GM19238 (cell line): ENCODE measurements at regions not wholly inside any gene's neighbourhood (a gene's known extent, or its start where the extent isn't known, plus 50 kb on each side); places are given as distances from the start of the nearest gene placed in this dataset.
"Not testable (repeated sequence)": the region's sequence is repeated elsewhere in the genome, so short reads cannot be mapped to it uniquely, and the experiment has no call there.

Experiments used
- DNase-seq: peaks from one replicate; pipeline ENCODE4 v3.0.0; 2011; ENCODE audit warnings: low spot score; ENCODE audit not compliant: insufficient read length

- DNase-seq, result no peak
Measured at GRCh38 chr5:105134328-105134727, 1571.7 kb upstream of the NUDT12 start.

GRCh38 chr5:105133087-105133486 is 1570.5 kb upstream of the NUDT12 start:
- DNase-seq, result no peak

GRCh38 chr5:105132581-105132980 is 1570.0 kb upstream of the NUDT12 start:
- DNase-seq, result no peak

DNA sequence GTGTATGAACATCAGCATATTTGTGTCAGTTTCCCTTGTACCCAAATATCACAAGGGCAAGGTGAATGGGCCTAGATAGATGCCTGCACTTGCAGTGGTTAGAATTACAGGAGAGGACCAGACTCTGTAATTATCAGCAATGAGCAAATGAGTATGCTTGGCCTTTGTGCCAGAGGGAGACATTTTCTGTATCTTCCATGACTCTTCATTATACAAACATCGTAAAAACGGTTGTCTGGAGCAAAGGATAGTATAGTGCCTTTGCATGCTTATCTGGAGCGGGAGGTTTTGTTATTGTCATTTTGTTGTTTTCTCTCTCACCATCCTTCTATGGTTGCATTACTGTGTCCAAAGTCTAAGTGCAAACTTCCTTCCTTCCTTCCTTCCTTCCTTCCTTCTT is 1568.5 kb upstream of the NUDT12 start:
- no peak for DNase-seq

DNA sequence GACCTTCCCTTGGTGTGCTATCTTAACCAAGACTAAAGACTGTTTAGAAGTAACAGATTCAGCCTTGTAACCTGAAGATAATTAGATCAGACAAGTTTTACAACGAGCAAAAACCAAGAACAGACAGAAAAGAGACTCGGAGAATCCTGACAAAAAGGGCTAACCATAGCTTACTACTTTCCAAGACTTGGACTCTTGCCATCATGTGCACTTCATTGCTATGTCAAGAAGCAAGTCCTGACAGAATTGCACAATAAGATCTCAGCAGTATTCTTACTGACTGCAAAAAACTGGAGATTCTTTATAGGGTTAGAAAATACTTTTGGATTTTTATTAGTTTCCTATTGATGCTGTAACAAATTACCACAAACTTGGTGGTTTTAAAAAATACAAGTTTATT is 1539.0 kb upstream of the NUDT12 start:
- DNase-seq, result no peak

DNA sequence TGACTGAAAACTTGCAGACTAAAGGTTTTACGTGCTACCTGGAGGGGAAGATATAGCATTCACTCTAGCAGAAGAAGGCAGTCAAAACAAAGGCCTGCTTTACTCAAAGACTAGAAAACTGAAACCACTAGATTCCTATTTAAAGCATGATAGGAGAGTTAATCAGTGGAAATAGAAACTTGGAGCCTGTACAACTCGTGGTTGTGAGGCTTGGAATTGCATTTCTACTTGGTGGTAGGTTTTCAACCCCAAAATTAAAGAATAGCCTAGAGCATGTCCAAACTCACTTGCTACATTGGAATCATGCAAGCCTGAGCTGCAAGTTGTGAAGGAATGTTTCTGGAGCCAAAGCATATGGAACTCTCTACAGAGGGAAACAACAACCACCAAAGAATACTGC is 1526.4 kb upstream of the NUDT12 start:
- no peak for DNase-seq

- no peak for DNase-seq
Measured at GRCh38 chr5:105088102-105088501, 1525.5 kb upstream of the NUDT12 start.

GRCh38 chr5:105057893-105058292 is 1495.3 kb upstream of the NUDT12 start:
- DNase-seq, result no peak

GRCh38 chr5:105057001-105057436 is 1494.4 kb upstream of the NUDT12 start:
- no peak for DNase-seq

DNA sequence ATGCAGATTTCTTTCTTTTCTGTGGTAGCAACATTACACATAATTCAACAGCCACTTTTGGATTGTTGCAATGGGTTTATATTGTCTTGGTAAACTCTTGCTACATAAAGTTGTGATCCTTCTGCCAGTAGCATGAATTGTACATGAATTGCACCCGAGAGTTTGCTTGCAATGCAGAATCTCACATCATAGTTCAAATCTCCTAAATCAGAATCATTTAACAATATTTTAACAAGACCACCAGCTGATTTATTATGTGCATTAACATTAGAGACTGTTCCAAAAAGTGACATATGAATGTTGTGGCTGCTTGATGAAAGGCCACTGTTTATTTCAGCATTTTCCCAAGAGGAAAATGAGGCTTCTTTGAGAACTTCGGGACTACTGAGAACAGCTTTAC is 1491.8 kb upstream of the NUDT12 start:
- no peak for DNase-seq

- DNase-seq, result no peak
Measured at GRCh38 chr5:105042623-105043022, 1480.0 kb upstream of the NUDT12 start.

- not testable (repeated sequence) for DNase-seq
Measured at GRCh38 chr5:105036814-105037213, 1474.2 kb upstream of the NUDT12 start.

DNA sequence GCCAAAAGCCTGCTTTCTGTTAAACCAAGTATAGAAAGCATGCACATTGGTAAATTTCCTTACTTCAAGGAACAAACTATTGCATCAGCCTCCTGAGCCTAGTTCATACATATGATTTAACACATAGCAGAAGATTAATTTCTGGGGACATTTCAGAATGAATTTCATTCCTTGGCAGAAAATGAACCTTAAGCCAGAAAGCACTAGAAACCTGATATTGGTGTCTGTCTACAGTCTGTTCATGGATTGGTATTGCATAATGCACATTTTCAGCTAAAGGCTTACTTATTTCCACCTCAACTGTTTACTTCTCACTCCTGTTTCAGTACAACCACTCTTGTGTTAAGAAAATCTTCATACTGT is 1471.8 kb upstream of the NUDT12 start:
- no peak for DNase-seq

DNA sequence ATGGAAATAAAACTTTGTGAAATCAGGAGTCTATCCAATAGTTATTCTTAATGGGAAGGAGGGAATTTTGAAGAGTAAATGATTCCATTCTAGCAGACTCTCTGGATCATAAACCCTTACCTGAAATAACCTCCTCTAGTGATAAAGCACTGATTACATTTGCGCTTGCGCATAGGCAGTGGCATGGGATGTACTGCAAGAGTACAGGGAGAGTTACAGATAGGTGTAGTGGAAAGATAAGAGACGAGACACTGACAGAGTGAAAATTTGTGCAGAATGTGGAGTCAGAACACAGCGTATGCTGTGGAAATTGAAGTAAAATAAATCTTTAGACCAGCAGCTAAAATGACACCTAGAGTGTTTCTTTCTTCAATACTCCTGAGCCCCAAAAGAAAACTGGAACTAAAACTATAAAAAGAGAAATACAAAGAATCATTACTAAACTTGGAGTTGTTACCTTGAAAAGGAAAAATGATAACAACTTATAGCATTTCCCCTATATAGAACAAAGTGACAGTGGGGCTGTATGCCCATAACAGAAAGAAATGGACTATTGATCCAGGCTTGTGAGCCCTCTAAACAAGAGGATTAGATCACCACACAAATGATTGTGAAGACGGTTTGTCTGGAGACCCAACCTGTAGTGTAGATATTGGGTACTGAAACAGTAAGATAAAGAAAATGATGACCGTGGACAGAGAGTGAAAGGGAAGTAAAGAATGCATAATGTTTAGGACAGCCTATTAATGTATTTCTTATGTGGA is 1471.2 kb upstream of the NUDT12 start:
- DNase-seq, result no peak

GRCh38 chr5:105032917-105033316 is 1470.3 kb upstream of the NUDT12 start:
- no peak for DNase-seq

GRCh38 chr5:105030153-105030552 is 1467.6 kb upstream of the NUDT12 start:
- no peak for DNase-seq

DNA sequence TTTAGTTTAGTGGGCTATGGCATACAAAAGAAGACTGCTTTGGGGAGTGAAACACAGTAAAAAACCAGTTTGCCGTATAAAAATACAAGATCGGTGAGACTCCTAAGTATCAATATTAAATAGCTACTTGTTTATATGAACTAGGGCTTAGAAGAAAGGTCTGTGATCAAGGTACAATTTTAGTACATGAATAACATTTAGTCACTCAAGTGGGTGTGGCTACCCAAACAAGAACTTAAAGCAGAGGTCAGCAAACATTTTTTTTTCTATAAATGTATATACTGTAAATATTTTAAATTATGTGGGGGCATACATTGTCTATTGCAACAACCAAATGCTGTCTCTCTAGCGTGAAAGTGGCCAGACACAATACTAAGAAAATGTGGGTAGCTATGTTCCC is 1452.5 kb upstream of the NUDT12 start:
- DNase-seq, result no peak

GRCh38 chr5:104998572-104998971 is 1436.0 kb upstream of the NUDT12 start:
- no peak for DNase-seq

GRCh38 chr5:104998169-104998568 is 1435.6 kb upstream of the NUDT12 start:
- no peak for DNase-seq

- DNase-seq, result no peak
Measured at GRCh38 chr5:104987074-104987473, 1424.5 kb upstream of the NUDT12 start.

DNA sequence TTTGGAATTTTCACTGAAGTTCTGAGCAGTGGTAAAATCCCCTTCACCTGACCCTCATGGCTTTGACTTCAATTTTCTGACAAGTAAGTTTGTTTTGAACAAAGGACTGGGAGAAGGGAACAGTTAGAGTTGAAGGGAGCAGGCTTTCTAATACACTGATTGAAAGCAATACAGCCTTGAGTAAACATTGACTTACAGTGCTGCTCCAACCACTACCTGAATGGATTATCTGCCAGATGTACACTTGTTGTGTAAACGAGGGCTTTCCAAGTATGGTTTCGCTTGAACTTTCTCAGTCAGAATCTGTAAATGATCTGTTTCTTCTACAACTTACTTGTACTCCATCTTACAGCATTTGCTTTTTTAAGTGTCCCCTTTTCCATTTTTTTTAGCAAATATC is 1414.9 kb upstream of the NUDT12 start:
- no peak for DNase-seq

GRCh38 chr5:104967806-104968410 is 1405.3 kb upstream of the NUDT12 start:
- no peak for DNase-seq

DNA sequence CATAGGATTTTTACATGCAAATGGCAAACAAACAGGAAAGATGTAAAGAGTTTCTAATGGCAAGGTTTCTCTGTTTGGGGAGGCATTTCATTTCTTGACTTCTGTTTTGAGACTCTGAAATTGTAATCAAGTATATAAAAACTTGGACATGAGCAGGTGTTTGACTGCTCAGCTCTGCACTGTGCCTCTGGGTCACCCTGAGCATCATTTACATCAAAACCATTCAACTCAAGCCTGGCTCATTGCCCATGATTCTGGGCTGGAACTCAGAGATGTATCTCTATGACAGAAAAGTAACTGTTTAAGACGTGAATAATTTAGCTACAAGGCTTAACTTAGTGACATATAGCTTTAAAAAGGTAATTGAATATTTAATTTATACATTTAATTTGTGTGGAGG is 1402.4 kb upstream of the NUDT12 start:
- DNase-seq, result no peak
